ENCODE measurements at regions not wholly inside any gene's neighbourhood (a gene's known extent, or its start where the extent isn't known, plus 50 kb on each side); places are given as distances from the start of the nearest gene placed in this dataset.

DNA sequence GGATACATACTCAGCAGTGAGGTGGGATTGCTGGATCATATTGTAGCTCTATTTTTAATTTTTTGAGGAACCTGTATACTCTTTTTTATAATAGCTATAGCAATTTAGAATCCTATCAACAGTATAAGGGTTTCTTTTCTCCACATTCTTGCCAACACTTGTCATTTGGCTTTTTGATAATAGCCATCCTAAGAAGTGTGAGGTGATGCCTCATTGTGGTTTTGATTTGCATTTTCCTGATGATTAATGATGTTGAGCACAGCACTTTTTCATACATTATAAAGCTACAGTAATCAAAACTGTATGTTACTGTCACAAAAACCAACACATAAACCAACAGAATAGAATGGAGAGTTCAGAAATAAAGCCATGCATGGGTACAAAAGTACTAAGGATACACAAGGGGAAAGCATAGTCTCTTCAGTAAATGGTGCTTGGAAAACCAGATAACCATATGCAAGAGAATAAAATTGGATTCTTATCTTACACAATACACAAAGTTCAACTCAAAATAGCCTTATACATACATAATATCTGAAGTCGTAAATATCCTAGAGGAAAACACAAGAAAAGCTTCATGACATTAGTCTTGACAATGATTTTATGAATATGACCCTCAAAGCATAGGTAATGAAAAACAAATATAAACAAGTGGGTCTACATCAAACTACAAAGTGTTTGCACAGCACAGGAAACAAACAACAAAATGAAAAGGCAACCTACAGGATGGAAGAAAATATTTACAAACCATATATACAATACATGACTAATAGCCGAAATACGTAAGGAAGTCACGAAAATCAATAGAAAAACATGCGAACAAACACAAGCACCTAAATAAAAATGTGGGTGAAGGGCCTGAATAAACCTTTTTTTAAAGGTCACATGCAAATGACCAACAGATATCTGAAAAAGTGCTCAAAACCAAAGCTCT lies 287.8 kb upstream of the DAB2 start:
- no peak for TF ChIP-seq CTCF (IDR thresholded peaks at IDR 0.05)
- no peak for TF ChIP-seq POLR2A (IDR thresholded peaks at IDR 0.05)
- no peak for TF ChIP-seq POLR2AphosphoS5 (IDR thresholded peaks at IDR 0.05)
